ENCODE measurements at regions not wholly inside any gene's neighbourhood (a gene's known extent, or its start where the extent isn't known, plus 50 kb on each side); places are given as distances from the start of the nearest gene placed in this dataset.

DNA sequence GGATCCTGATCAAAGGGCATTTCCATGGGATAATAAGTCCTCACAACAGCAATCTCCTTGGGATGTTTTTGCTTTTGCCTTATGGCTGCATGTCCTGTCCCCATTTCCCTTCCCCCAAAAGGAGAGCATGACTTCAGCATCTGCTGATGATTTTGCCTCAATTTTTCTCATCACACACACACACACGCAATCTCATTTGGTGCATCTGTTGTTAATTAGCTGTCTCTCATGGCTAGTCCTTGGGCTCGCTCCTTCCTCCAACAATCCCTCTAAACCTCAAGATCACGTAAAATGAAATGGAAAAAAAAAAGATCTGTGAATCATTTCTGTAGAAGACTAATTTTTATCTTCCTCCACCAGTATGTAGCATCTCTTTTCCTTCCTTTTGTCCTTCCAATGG lies 153.6 kb downstream of the RBMX2 start:
- TF ChIP-seq, protein P1, sequence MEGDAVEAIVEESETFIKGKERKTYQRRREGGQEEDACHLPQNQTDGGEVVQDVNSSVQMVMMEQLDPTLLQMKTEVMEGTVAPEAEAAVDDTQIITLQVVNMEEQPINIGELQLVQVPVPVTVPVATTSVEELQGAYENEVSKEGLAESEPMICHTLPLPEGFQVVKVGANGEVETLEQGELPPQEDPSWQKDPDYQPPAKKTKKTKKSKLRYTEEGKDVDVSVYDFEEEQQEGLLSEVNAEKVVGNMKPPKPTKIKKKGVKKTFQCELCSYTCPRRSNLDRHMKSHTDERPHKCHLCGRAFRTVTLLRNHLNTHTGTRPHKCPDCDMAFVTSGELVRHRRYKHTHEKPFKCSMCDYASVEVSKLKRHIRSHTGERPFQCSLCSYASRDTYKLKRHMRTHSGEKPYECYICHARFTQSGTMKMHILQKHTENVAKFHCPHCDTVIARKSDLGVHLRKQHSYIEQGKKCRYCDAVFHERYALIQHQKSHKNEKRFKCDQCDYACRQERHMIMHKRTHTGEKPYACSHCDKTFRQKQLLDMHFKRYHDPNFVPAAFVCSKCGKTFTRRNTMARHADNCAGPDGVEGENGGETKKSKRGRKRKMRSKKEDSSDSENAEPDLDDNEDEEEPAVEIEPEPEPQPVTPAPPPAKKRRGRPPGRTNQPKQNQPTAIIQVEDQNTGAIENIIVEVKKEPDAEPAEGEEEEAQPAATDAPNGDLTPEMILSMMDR (conservative IDR thresholded peaks at IDR 0.05; ENCODE audit: low read length) = no peak
- no peak for TF ChIP-seq EZH2phosphoT487 (IDR thresholded peaks at IDR 0.05; ENCODE audit: borderline replicate concordance)
